ENCODE measurements at regions not wholly inside any gene's neighbourhood (a gene's known extent, or its start where the extent isn't known, plus 50 kb on each side); places are given as distances from the start of the nearest gene placed in this dataset.

DNA sequence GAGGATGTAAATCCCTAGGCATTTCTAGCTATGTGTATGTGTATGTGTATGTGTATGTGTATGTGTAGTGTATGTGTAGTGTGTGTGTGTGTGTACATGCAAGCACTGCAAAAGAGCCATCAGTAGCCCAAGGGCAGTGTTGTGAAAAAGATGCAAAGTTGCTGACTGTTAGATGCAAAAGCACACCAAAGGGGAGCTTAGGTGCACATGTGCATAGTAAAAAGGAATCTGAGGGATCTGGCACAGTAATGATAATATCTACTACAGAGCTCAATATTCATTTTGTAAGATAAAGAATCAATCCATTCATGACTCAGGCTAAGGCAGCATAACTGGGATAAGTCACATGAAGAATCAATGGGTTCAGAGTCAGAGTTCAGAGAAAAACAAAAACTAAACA is 80.2 kb downstream of the TMEM47 start:
- no peak for TF ChIP-seq CTCF (conservative IDR thresholded peaks at IDR 0.05; ENCODE audit: low read length)
- TF ChIP-seq EZH2phosphoT487 (IDR thresholded peaks at IDR 0.05; ENCODE audit: borderline replicate concordance, low read depth, low read length), result no peak

Data from OCI-LY7 (cell line).